Osteoblast (primary cell): ENCODE measurements at regions not wholly inside any gene's neighbourhood (a gene's known extent, or its start where the extent isn't known, plus 50 kb on each side); places are given as distances from the start of the nearest gene placed in this dataset.

Source experiments
- DNase-seq: peaks from one replicate; pipeline ENCODE4 v3.0.0; 2011; ENCODE audit warnings: low spot score, mixed read lengths; ENCODE audit not compliant: insufficient read length; ENCODE audit errors: missing footprints
- H2AFZ ChIP-seq: 2 replicates; pipeline ENCODE4 v1.6.0; 2011; ENCODE audit warnings: mild to moderate bottlenecking, low read length
- H3K27ac ChIP-seq: 2 replicates; pipeline ENCODE4 v1.5.1; 2011; ENCODE audit warnings: mild to moderate bottlenecking, low read depth, low read length, moderate library complexity
- H3K27me3 ChIP-seq: 2 replicates; pipeline ENCODE4 v1.6.0; 2012; ENCODE audit warnings: mild to moderate bottlenecking, control low read depth, inconsistent platforms, low read length, moderate library complexity; ENCODE audit not compliant: insufficient read depth
- H3K36me3 ChIP-seq: 2 replicates; pipeline ENCODE4 v1.5.1; 2011; ENCODE audit warnings: mild to moderate bottlenecking, low read length, control low read depth, moderate library complexity; ENCODE audit not compliant: insufficient read depth
- H3K4me1 ChIP-seq: 2 replicates; pipeline ENCODE4 v1.5.1; 2011; ENCODE audit warnings: mild to moderate bottlenecking, low read length, control low read depth, moderate library complexity; ENCODE audit not compliant: insufficient read depth
- H3K4me2 ChIP-seq: 2 replicates; pipeline ENCODE4 v1.6.0; 2011; ENCODE audit warnings: mild to moderate bottlenecking, low read length; ENCODE audit not compliant: insufficient read depth
- H3K4me3 ChIP-seq: fragments of 200-600 bp; sonication (generic); 3 replicates; pipeline ENCODE4 v1.5.1; 2012; ENCODE audit warnings: mild to moderate bottlenecking, low read length, inconsistent platforms; ENCODE audit not compliant: insufficient read depth
- H3K79me2 ChIP-seq: 2 replicates; pipeline ENCODE4 v1.6.0; 2012; ENCODE audit warnings: mild to moderate bottlenecking, low read length, control low read depth, inconsistent platforms; ENCODE audit not compliant: insufficient read depth
- H3K9me3 ChIP-seq: 2 replicates; pipeline ENCODE4 v1.5.1; 2011; ENCODE audit warnings: low read depth, low read length, control low read depth
- H4K20me1 ChIP-seq: 2 replicates; pipeline ENCODE4 v1.6.0; 2012; ENCODE audit warnings: mild to moderate bottlenecking, low read length, control low read depth; ENCODE audit not compliant: insufficient read depth
- CTCF ChIP-seq: IDR thresholded peaks from 2 replicates; pipeline ENCODE4 v1.5.1; 2011; ENCODE audit warnings: mild to moderate bottlenecking, low read depth, low read length, moderate library complexity; ENCODE audit errors: extremely low read depth

DNA sequence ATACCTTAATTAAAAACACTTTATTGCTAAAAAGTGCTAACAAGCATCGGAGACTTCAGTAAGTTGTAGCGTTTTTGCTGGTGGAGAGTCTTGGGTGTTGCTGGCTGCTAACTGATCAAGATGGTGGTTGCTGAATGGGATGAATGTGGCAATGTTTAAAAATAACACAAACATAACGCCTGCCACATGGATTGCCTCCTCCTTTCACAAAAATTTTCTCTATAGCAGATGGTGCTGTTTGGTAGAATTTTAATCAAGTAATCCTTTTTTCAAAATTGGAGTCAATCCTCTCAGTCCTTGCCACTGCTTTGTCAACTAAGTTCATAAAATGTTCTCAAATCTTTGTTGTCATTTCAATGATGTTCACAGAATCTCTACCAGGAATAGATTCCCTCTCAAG, 466.8 kb upstream of the TECRL start:
- no peak for TF ChIP-seq CTCF
- no peaks in the 10 kb centered on the region for H3K27me3 ChIP-seq

DNA sequence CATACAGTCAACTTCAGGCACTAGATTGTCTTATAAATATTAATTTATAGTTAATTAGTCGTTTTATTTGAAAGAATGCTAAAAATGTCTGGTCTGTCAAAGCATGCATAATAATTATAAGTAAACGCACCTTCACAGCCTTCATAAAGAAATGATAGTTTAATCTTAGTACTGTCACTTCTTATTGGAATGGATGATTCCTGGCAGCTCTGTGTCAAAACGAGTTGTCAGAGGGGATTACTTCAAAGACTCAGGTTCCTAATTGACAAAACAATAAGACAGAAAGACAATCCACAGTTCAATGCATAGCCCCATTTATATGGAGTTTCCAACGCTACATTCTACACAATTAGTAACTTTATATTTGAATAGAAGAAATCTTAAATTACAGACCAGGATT, 461.3 kb upstream of the TECRL start:
- Histone ChIP-seq H3K27ac (no peak overlapping the region), H3K27me3 (no peaks in the 10 kb centered on the region), H3K79me2 (no peaks in the 10 kb centered on the region), H4K20me1 (no peaks in the 10 kb centered on the region), H2AFZ (no peak overlapping the region), H3K9me3 (no peaks in the 10 kb centered on the region), H3K4me1 (no peaks in the 10 kb centered on the region), H3K36me3 (no peaks in the 10 kb centered on the region), H3K4me3 (no peak overlapping the region), H3K4me2 (no peak overlapping the region)
- no peak for TF ChIP-seq CTCF
- no peak for DNase-seq

More for the DNA sequence above, 466.8 kb upstream of the TECRL start:
- H3K4me1 ChIP-seq, result no peaks in the 10 kb centered on the region
- no peak overlapping the region for H3K27ac ChIP-seq
- no peaks in the 10 kb centered on the region for H3K36me3 ChIP-seq
- DNase-seq, result no peak
- H3K79me2 ChIP-seq, result no peaks in the 10 kb centered on the region
- no peaks in the 10 kb centered on the region for H4K20me1 ChIP-seq
- no peak overlapping the region for H3K4me2 ChIP-seq
- no peak overlapping the region for H2AFZ ChIP-seq
- no peak overlapping the region for H3K4me3 ChIP-seq
- peaks cover 3% of the 10 kb centered on the region for H3K9me3 ChIP-seq

- no peak for DNase-seq
- Histone ChIP-seq H3K4me1 (no peaks in the 10 kb centered on the region), H3K27ac (no peak overlapping the region), H3K79me2 (no peaks in the 10 kb centered on the region), H3K27me3 (no peaks in the 10 kb centered on the region), H2AFZ (no peak overlapping the region), H3K4me3 (no peak overlapping the region), H3K36me3 (no peaks in the 10 kb centered on the region), H3K4me2 (no peak overlapping the region), H3K9me3 (no peaks in the 10 kb centered on the region), H4K20me1 (no peaks in the 10 kb centered on the region)
- TF ChIP-seq CTCF, result no peak
Observed at GRCh38 chr4:64857815-64858214, 448.6 kb upstream of the TECRL start.

DNA sequence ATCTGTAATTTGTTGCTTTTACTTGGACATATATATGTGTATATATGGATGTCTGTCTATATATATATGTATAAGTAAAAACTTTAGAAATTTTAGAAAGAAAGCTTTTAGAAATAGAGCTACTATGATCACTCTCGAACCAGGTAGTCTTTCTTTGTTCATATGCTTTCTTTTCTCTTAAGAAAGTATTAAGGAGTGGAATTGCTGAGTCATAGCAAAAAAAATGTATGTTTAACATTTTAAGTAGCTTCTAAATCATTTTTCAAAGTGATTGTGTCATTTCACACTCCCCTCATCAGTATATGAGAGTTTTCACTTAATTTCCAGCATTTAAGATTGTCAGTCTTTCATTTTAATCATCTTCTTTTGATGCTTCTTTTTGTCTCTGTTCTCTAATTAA, 447.9 kb upstream of the TECRL start:
- Histone ChIP-seq H3K27ac (no peak overlapping the region), H3K4me2 (no peak overlapping the region), H3K4me1 (no peaks in the 10 kb centered on the region), H4K20me1 (no peaks in the 10 kb centered on the region), H3K4me3 (no peak overlapping the region), H3K27me3 (no peaks in the 10 kb centered on the region), H3K9me3 (no peaks in the 10 kb centered on the region), H2AFZ (no peak overlapping the region), H3K36me3 (no peaks in the 10 kb centered on the region), H3K79me2 (no peaks in the 10 kb centered on the region)
- TF ChIP-seq CTCF, result no peak
- no peak for DNase-seq
